ENCODE measurements at regions not wholly inside any gene's neighbourhood (a gene's known extent, or its start where the extent isn't known, plus 50 kb on each side); places are given as distances from the start of the nearest gene placed in this dataset.

- DNase-seq, result no peak
Observed at GRCh38 chr3:159559771-159560170, 428.9 kb upstream of the IL12A start.

- DNase-seq, result no peak
Observed at GRCh38 chr3:159560214-159560979, 428.2 kb upstream of the IL12A start.

- no peak for DNase-seq
Observed at GRCh38 chr3:159565313-159565712, 423.3 kb upstream of the IL12A start.

- DNase-seq, result no peak
Observed at GRCh38 chr3:159583662-159584061, 405.0 kb upstream of the IL12A start.

GRCh38 chr3:159584421-159584820, 404.2 kb upstream of the IL12A start:
- no peak for DNase-seq

- no peak for DNase-seq
Observed at GRCh38 chr3:159586571-159587202, 401.9 kb upstream of the IL12A start.

GRCh38 chr3:159593927-159594605, 394.6 kb upstream of the IL12A start:
- DNase-seq, result no peak

GRCh38 chr3:159600291-159600690, 388.3 kb upstream of the IL12A start:
- DNase-seq, result no peak

GRCh38 chr3:159604151-159604581, 384.5 kb upstream of the IL12A start:
- DNase-seq, result no peak

- DNase-seq, result no peak
Observed at GRCh38 chr3:159605101-159605500, 383.5 kb upstream of the IL12A start.

- no peak for DNase-seq
Observed at GRCh38 chr3:159605776-159606175, 382.9 kb upstream of the IL12A start.

GRCh38 chr3:159607856-159608255, 380.8 kb upstream of the IL12A start:
- no peak for DNase-seq

- DNase-seq, result no peak
Observed at GRCh38 chr3:159608311-159608710, 380.3 kb upstream of the IL12A start.

GRCh38 chr3:159609625-159610024, 379.0 kb upstream of the IL12A start:
- no peak for DNase-seq

GRCh38 chr3:159616234-159616825, 372.3 kb upstream of the IL12A start:
- no peak for DNase-seq

- no peak for DNase-seq
Observed at GRCh38 chr3:159619341-159619885, 369.2 kb upstream of the IL12A start.

- DNase-seq, result no peak
Observed at GRCh38 chr3:159620281-159620680, 368.4 kb upstream of the IL12A start.

- no peak for DNase-seq
Observed at GRCh38 chr3:159620873-159621272, 367.8 kb upstream of the IL12A start.

- DNase-seq, result no peak
Observed at GRCh38 chr3:159624616-159625015, 364.0 kb upstream of the IL12A start.

- DNase-seq, result no peak
Observed at GRCh38 chr3:159625594-159625993, 363.0 kb upstream of the IL12A start.

GRCh38 chr3:159626598-159626997, 362.0 kb upstream of the IL12A start:
- DNase-seq, result no peak

- DNase-seq, result no peak
Observed at GRCh38 chr3:159627229-159627628, 361.4 kb upstream of the IL12A start.

- no peak for DNase-seq
Observed at GRCh38 chr3:159627634-159628033, 361.0 kb upstream of the IL12A start.

Measured in suppressor macrophage treated with lipopolysaccharide for 1 hour (primary cell).